ENCODE measurements at regions not wholly inside any gene's neighbourhood (a gene's known extent, or its start where the extent isn't known, plus 50 kb on each side); places are given as distances from the start of the nearest gene placed in this dataset.

GRCh38 chr1:187987236-187987776 lies 1158.6 kb downstream of the PLA2G4A start:
- no peak for TF ChIP-seq CTCF (IDR thresholded peaks at IDR 0.05)
- TF ChIP-seq POLR2A (IDR thresholded peaks at IDR 0.05) = no peak

All from body of pancreas (tissue), 4 donors.